ENCODE measurements at regions not wholly inside any gene's neighbourhood (a gene's known extent, or its start where the extent isn't known, plus 50 kb on each side); places are given as distances from the start of the nearest gene placed in this dataset.
"Not testable (repeated sequence)": the region's sequence is repeated elsewhere in the genome, so short reads cannot be mapped to it uniquely, and the experiment has no call there.

- no peak for DNase-seq
These were observed 1037.4 kb upstream of the TMPRSS15 start for GRCh38 chr21:19440792-19441655.

- DNase-seq: no peak
These were observed 1054.7 kb upstream of the TMPRSS15 start for GRCh38 chr21:19458295-19458694.

GRCh38 chr21:19461481-19462205 is 1058.1 kb upstream of the TMPRSS15 start:
- no peak for DNase-seq

GRCh38 chr21:19463966-19464365 is 1060.4 kb upstream of the TMPRSS15 start:
- DNase-seq: no peak

GRCh38 chr21:19468991-19469715 is 1065.6 kb upstream of the TMPRSS15 start:
- no peak for DNase-seq

- DNase-seq: no peak
These were observed 1071.9 kb upstream of the TMPRSS15 start for GRCh38 chr21:19475525-19475924.

GRCh38 chr21:19489930-19490329 is 1086.3 kb upstream of the TMPRSS15 start:
- DNase-seq: no peak

- no peak for DNase-seq
These were observed 1086.9 kb upstream of the TMPRSS15 start for GRCh38 chr21:19490481-19490880.

GRCh38 chr21:19493437-19494241 is 1090.1 kb upstream of the TMPRSS15 start:
- not testable (repeated sequence) for DNase-seq

- no peak for DNase-seq
These were observed 1097.5 kb upstream of the TMPRSS15 start for GRCh38 chr21:19501115-19501514.

- DNase-seq: peak; percentile 0
These were observed 1104.2 kb upstream of the TMPRSS15 start for GRCh38 chr21:19507682-19508260.

- no peak for DNase-seq
These were observed 1104.9 kb upstream of the TMPRSS15 start for GRCh38 chr21:19508442-19508841.

GRCh38 chr21:19508844-19509243 is 1105.3 kb upstream of the TMPRSS15 start:
- no peak for DNase-seq

GRCh38 chr21:19510057-19510456 is 1106.5 kb upstream of the TMPRSS15 start:
- DNase-seq: no peak

GRCh38 chr21:19510653-19511052 is 1107.1 kb upstream of the TMPRSS15 start:
- no peak for DNase-seq

- no peak for DNase-seq
These were observed 1118.8 kb upstream of the TMPRSS15 start for GRCh38 chr21:19522381-19522780.

- DNase-seq: no peak
These were observed 1119.5 kb upstream of the TMPRSS15 start for GRCh38 chr21:19523061-19523460.

GRCh38 chr21:19523746-19524145 is 1120.2 kb upstream of the TMPRSS15 start:
- no peak for DNase-seq

- DNase-seq: no peak
These were observed 1125.4 kb upstream of the TMPRSS15 start for GRCh38 chr21:19529031-19529430.

- no peak for DNase-seq
These were observed 1131.8 kb upstream of the TMPRSS15 start for GRCh38 chr21:19535356-19535755.

GRCh38 chr21:19537116-19537515 is 1133.5 kb upstream of the TMPRSS15 start:
- DNase-seq: no peak

GRCh38 chr21:19540287-19540686 is 1136.7 kb upstream of the TMPRSS15 start:
- DNase-seq: no peak
